Lower leg skin (tissue), 4 donors: ENCODE measurements at regions not wholly inside any gene's neighbourhood (a gene's known extent, or its start where the extent isn't known, plus 50 kb on each side); places are given as distances from the start of the nearest gene placed in this dataset.

ENCODE experiments used
- DNase-seq, 2 donors: peaks; one replicate each; pipeline ENCODE4 v3.0.0-alpha.2; 2019; ENCODE audit warnings: low spot score in 2 of 2
- H3K4me3 ChIP-seq: fragments of 200-600 bp; sonication (generic); 2 replicates; pipeline ENCODE4 v1.5.1; 2017; ENCODE audit warnings: mild to moderate bottlenecking, low read depth; ENCODE audit not compliant: poor library complexity, severe bottlenecking
- POLR2A ChIP-seq, 2 donors: fragments of 450-650 bp; IDR thresholded peaks; one replicate each; pipeline ENCODE4 v1.6.1; 2016 to 2017; ENCODE audit warnings: antibody characterized with exemption in 2 of 2, mild to moderate bottlenecking in 1 of 2, moderate library complexity in 1 of 2
- WGBS, 2 donors: methylation state at CpG; one replicate each; pipeline ENCODE4 v1.1.5; 2018; 5-methylcytosine and 5-hydroxymethylcytosine counted together
- intact Hi-C: fragments of 100-400 bp; cut with DNase I; formaldehyde crosslinking; loops from one replicate; pipeline ENCODE4 v1.15.0; 2023; ENCODE audit warnings: low total_unique reads
- TF ChIP-seq, protein P1 (sequence below), 3 donors: fragments of 450-650 bp; IDR thresholded peaks; one replicate each; pipeline ENCODE4 v1.5.1; 2016; ENCODE audit warnings: antibody characterized with exemption in 3 of 3, mild to moderate bottlenecking in 3 of 3, moderate library complexity in 2 of 3

DNA sequence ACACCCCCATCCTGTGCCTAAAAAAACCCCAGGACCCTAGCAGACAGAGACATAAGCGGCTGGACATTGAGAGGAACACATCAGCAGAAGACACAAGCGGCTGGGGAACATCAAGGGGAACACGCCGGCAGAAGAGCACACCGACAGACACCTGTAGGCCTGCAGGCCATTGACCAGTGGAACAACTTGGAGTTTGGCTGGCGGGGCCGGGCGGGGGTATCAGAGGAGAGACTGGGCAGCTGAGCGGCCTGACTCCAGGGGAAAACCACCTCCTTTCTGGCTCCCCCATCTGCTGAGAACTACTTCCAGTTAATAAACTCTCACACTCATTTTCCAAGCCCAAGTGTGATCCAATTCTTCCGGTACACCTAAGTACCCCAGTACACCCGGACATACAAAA, 264.7 kb upstream of the ISX start:
- TF ChIP-seq, protein P1, sequence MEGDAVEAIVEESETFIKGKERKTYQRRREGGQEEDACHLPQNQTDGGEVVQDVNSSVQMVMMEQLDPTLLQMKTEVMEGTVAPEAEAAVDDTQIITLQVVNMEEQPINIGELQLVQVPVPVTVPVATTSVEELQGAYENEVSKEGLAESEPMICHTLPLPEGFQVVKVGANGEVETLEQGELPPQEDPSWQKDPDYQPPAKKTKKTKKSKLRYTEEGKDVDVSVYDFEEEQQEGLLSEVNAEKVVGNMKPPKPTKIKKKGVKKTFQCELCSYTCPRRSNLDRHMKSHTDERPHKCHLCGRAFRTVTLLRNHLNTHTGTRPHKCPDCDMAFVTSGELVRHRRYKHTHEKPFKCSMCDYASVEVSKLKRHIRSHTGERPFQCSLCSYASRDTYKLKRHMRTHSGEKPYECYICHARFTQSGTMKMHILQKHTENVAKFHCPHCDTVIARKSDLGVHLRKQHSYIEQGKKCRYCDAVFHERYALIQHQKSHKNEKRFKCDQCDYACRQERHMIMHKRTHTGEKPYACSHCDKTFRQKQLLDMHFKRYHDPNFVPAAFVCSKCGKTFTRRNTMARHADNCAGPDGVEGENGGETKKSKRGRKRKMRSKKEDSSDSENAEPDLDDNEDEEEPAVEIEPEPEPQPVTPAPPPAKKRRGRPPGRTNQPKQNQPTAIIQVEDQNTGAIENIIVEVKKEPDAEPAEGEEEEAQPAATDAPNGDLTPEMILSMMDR (IDR thresholded peaks at IDR 0.05), result no peak
- no peak for TF ChIP-seq POLR2A (IDR thresholded peaks at IDR 0.05)
- intact Hi-C loops, result no loop called here
- no peak overlapping the region for H3K4me3 ChIP-seq

DNA sequence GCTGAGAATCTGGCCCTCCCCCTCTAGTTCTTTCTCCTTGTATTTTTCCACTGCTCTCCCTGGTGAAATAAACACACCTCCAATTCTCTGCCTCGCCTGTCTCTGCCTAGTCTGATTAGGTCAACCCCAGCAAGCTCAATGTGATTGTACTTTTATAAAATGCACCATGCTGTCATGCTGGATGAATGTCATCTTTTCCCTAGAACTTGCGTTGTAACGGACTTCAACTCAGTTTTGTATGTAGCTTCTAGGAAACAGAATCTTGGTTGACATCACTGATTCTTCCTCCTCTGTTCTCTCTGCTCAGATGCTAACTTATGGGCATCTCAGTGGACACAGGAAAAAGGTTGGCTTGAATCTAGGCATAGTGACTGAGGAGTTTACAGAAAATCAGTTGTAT, 261.9 kb upstream of the ISX start:
- no peak overlapping the region for H3K4me3 ChIP-seq
- TF ChIP-seq, protein P1 (IDR thresholded peaks at IDR 0.05), result no peak
- no peak for TF ChIP-seq POLR2A (IDR thresholded peaks at IDR 0.05)
- intact Hi-C loops, result no loop called here
- WGBS, 2 donors, result 71 to 72% methylated on average over 3 of the region's 3 CpGs
- DNase-seq, result no peak

More for the DNA sequence above, 264.7 kb upstream of the ISX start:
- DNase-seq, result no peak
- 86 to 92% methylated on average over 11 of the region's 11 CpGs for WGBS, 2 donors

DNA sequence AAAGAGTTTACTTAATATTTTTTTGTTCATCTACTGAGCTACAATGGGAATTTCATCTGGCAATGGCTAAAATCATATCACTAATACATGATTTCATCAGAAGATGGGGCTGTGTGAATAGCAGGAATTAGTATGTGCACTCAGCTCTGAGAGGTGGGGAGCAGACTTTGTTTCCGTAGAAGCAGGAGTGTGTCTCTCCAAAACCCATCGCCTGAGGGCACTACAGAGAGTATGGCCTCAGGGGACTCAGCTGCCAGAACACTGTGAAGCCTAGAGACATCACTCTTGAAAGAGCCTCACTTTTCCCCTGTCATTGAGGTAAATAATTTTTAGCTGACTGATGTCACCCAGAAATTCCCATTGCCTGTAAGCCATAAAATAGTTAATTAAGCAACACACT, 261.4 kb upstream of the ISX start:
- WGBS, 2 donors, result 30 to 51% methylated on average over 2 of the region's 2 CpGs
- TF ChIP-seq POLR2A (IDR thresholded peaks at IDR 0.05), result no peak
- TF ChIP-seq, protein P1 (IDR thresholded peaks at IDR 0.05), result no peak
- H3K4me3 ChIP-seq, result no peak overlapping the region
- intact Hi-C loops, result no loop called here
- DNase-seq, result no peak

DNA sequence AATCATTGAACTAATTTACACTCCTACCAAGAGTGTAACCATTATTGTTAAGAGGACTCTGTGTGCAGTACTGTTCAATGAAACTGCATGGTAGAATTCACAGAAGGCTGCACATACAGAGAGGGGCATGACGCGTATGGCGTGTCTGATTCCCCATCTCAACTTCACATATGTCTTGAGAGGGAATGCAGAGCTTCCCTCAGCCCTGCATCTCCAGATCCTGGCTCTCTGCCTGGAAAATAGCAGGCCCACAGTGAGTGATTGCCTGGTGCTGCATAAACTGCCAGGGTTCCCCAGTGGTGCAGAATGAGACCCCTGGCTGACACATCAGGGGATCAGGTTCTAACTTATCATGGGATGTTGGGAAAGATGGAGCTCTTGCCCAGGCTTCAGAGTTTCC, 260.2 kb upstream of the ISX start:
- no peak for DNase-seq
- TF ChIP-seq, protein P1 (IDR thresholded peaks at IDR 0.05), result no peak
- TF ChIP-seq POLR2A (IDR thresholded peaks at IDR 0.05), result no peak
- WGBS, 2 donors, result 71% methylated on average over 3 of the region's 3 CpGs
- intact Hi-C loops, result no loop called here
- no peak overlapping the region for H3K4me3 ChIP-seq

DNA sequence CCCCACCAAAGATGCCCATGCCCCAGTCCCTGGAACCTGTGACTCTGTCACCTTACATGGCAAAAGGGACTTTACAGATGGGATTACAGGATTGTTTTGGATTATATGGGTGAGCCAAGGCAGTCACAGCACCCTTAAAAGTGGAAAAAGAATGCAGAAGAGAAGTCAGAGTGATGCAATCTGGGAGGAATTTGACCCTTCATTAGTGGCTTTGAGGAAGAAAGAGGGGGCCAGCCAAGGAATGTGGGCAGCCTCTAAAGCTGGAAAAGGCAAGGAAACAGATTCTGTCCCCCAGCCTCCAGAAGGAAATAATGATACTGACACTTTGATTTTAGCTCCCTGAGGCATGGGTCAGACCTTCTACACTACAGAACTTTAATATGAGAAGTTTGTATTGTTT, 257.3 kb upstream of the ISX start:
- DNase-seq, result no peak
- intact Hi-C loops, result no loop called here
- H3K4me3 ChIP-seq, result no peak overlapping the region
- TF ChIP-seq, protein P1 (IDR thresholded peaks at IDR 0.05), result no peak
- TF ChIP-seq POLR2A (IDR thresholded peaks at IDR 0.05), result no peak

DNA sequence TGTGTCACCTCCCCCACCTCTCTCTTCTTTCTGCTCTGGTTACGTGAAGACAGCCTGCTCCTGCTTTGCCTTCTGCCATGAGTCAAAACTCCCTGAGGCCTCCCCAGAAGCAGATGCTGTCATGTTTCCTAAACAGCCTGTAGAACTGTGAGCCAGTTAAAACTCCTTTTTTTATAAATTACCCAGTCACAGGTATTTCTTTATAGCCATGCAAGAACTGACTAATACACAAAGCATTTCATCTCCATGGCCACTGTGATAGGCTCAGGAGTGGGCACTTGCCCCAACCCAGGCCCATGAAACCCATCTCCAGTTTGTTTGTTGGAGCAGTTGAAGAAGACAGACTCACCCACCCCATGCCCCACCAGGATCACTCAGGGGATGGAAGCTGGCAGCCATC, 253.3 kb upstream of the ISX start:
- DNase-seq, result no peak
- WGBS, 2 donors, result 69% methylated on average over 1 of the region's 1 CpG
- H3K4me3 ChIP-seq, result no peak overlapping the region
- TF ChIP-seq, protein P1 (IDR thresholded peaks at IDR 0.05), result no peak
- TF ChIP-seq POLR2A (IDR thresholded peaks at IDR 0.05), result no peak
- intact Hi-C loops, result no loop called here
